Ishikawa (cell line): ENCODE measurements at regions not wholly inside any gene's neighbourhood (a gene's known extent, or its start where the extent isn't known, plus 50 kb on each side); places are given as distances from the start of the nearest gene placed in this dataset.

Experiments
- CEBPB ChIP-seq: IDR thresholded peaks from 2 replicates; pipeline ENCODE4 v1.6.1; 2012
- CREB1 ChIP-seq: IDR thresholded peaks from 2 replicates; pipeline ENCODE4 v1.6.1; 2012; ENCODE audit warnings: low read depth
- EGR1 ChIP-seq: IDR thresholded peaks from 2 replicates; pipeline ENCODE4 v1.6.1; 2012
- EP300 ChIP-seq: IDR thresholded peaks from 2 replicates; pipeline ENCODE4 v1.6.1; 2012; ENCODE audit warnings: borderline replicate concordance
- FOXM1 ChIP-seq: IDR thresholded peaks from 2 replicates; pipeline ENCODE4 v1.6.1; 2012; ENCODE audit warnings: low read depth, borderline replicate concordance
- NFIC ChIP-seq: IDR thresholded peaks from 2 replicates; pipeline ENCODE4 v1.6.1; 2012
- RAD21 ChIP-seq: IDR thresholded peaks from 2 replicates; pipeline ENCODE4 v1.6.1; 2012; ENCODE audit warnings: low read depth
- TAF1 ChIP-seq: IDR thresholded peaks from 2 replicates; pipeline ENCODE4 v1.6.1; 2012; ENCODE audit warnings: low read depth, mild to moderate bottlenecking
- TCF12 ChIP-seq: IDR thresholded peaks from 2 replicates; pipeline ENCODE4 v1.6.1; 2012; ENCODE audit warnings: low read depth
- TEAD4 ChIP-seq: IDR thresholded peaks from 2 replicates; pipeline ENCODE4 v1.6.1; 2012
- YY1 ChIP-seq: IDR thresholded peaks from 2 replicates; pipeline ENCODE4 v1.6.1; 2012; ENCODE audit warnings: low read depth
- TF ChIP-seq, protein P1 (sequence below): IDR thresholded peaks from 2 replicates; pipeline ENCODE4 v1.6.1; 2012; ENCODE audit warnings: low read depth, mild to moderate bottlenecking
- TF ChIP-seq, protein P2 (sequence below): IDR thresholded peaks from 2 replicates; pipeline ENCODE4 v1.6.1; 2012
- TF ChIP-seq, protein P3 (sequence below): IDR thresholded peaks from 2 replicates; pipeline ENCODE4 v1.6.1; 2012

DNA sequence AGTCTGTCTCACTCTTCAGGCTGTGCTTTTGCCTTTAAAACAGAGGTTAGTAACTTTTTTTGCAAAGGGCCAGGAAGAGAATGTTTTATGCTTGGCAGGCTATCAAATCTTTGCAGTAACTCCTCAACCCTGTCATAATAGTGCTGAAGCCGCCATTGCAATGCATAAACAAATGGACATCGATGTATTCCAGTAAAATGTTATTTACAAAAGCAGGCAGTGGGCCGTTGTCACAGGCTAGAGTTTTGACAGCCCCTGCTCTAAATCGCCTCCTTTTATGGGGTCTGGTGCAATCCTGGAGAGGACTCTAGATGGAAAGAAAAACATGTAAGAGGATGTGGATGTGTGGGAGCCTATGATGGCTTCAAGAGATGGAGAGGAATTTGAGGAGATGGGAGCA lies 568.3 kb downstream of the TYW1 start:
- no peak for TF ChIP-seq TAF1
- TF ChIP-seq YY1: no peak
- TF ChIP-seq EP300: no peak
- TF ChIP-seq TCF12: no peak
- TF ChIP-seq NFIC: no peak
- no peak for TF ChIP-seq RAD21
- TF ChIP-seq, protein P1, sequence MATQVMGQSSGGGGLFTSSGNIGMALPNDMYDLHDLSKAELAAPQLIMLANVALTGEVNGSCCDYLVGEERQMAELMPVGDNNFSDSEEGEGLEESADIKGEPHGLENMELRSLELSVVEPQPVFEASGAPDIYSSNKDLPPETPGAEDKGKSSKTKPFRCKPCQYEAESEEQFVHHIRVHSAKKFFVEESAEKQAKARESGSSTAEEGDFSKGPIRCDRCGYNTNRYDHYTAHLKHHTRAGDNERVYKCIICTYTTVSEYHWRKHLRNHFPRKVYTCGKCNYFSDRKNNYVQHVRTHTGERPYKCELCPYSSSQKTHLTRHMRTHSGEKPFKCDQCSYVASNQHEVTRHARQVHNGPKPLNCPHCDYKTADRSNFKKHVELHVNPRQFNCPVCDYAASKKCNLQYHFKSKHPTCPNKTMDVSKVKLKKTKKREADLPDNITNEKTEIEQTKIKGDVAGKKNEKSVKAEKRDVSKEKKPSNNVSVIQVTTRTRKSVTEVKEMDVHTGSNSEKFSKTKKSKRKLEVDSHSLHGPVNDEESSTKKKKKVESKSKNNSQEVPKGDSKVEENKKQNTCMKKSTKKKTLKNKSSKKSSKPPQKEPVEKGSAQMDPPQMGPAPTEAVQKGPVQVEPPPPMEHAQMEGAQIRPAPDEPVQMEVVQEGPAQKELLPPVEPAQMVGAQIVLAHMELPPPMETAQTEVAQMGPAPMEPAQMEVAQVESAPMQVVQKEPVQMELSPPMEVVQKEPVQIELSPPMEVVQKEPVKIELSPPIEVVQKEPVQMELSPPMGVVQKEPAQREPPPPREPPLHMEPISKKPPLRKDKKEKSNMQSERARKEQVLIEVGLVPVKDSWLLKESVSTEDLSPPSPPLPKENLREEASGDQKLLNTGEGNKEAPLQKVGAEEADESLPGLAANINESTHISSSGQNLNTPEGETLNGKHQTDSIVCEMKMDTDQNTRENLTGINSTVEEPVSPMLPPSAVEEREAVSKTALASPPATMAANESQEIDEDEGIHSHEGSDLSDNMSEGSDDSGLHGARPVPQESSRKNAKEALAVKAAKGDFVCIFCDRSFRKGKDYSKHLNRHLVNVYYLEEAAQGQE: no peak
- TF ChIP-seq, protein P2, sequence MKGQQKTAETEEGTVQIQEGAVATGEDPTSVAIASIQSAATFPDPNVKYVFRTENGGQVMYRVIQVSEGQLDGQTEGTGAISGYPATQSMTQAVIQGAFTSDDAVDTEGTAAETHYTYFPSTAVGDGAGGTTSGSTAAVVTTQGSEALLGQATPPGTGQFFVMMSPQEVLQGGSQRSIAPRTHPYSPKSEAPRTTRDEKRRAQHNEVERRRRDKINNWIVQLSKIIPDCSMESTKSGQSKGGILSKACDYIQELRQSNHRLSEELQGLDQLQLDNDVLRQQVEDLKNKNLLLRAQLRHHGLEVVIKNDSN: no peak
- TF ChIP-seq, protein P3, sequence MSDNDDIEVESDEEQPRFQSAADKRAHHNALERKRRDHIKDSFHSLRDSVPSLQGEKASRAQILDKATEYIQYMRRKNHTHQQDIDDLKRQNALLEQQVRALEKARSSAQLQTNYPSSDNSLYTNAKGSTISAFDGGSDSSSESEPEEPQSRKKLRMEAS: no peak
- TF ChIP-seq EGR1: no peak
- no peak for TF ChIP-seq CREB1
- TF ChIP-seq CEBPB: no peak
- no peak for TF ChIP-seq TEAD4
- no peak for TF ChIP-seq FOXM1
